Stimulated activated CD4-positive, alpha-beta T cell treated with anti-CD3 and anti-CD28 coated beads, Interleukin-1b, Interleukin-23, amount 100 ng/mL, for 1 hour (primary cell): ENCODE measurements at regions not wholly inside any gene's neighbourhood (a gene's known extent, or its start where the extent isn't known, plus 50 kb on each side); places are given as distances from the start of the nearest gene placed in this dataset.

Experiments used
- DNase-seq, 2 donors: peaks; one replicate each; pipeline ENCODE4 v3.0.0-alpha.2; 2020; ENCODE audit warnings: low read depth in 2 of 2

GRCh38 chr3:29050155-29050554, 230.7 kb upstream of the RBMS3 start:
- no peak for DNase-seq

- no peak for DNase-seq
These were observed 223.5 kb upstream of the RBMS3 start for GRCh38 chr3:29057326-29057725.

GRCh38 chr3:29064085-29064484, 216.8 kb upstream of the RBMS3 start:
- DNase-seq = no peak

- DNase-seq = no peak
These were observed 215.6 kb upstream of the RBMS3 start for GRCh38 chr3:29065211-29065785.

GRCh38 chr3:29067007-29067406, 213.9 kb upstream of the RBMS3 start:
- DNase-seq = no peak

GRCh38 chr3:29070959-29071634, 209.8 kb upstream of the RBMS3 start:
- DNase-seq = no peak

- DNase-seq = no peak
These were observed 208.3 kb upstream of the RBMS3 start for GRCh38 chr3:29072611-29073010.

GRCh38 chr3:29077356-29077755, 203.5 kb upstream of the RBMS3 start:
- no peak for DNase-seq

- no peak for DNase-seq
These were observed 201.5 kb upstream of the RBMS3 start for GRCh38 chr3:29079358-29079757.

- DNase-seq = no peak
These were observed 199.9 kb upstream of the RBMS3 start for GRCh38 chr3:29080967-29081366.

GRCh38 chr3:29083081-29083480, 197.8 kb upstream of the RBMS3 start:
- no peak for DNase-seq

GRCh38 chr3:29083676-29084075, 197.2 kb upstream of the RBMS3 start:
- DNase-seq = no peak

- no peak for DNase-seq
These were observed 192.3 kb upstream of the RBMS3 start for GRCh38 chr3:29088579-29088978.

- no peak for DNase-seq
These were observed 189.8 kb upstream of the RBMS3 start for GRCh38 chr3:29090912-29091597.

GRCh38 chr3:29091599-29092189, 189.2 kb upstream of the RBMS3 start:
- DNase-seq = no peak

- no peak for DNase-seq
These were observed 188.5 kb upstream of the RBMS3 start for GRCh38 chr3:29092348-29092747.

- no peak for DNase-seq
These were observed 181.6 kb upstream of the RBMS3 start for GRCh38 chr3:29099296-29099695.

- DNase-seq = no peak
These were observed 181.1 kb upstream of the RBMS3 start for GRCh38 chr3:29099775-29100174.

GRCh38 chr3:29100292-29100691, 180.6 kb upstream of the RBMS3 start:
- no peak for DNase-seq

GRCh38 chr3:29128001-29128400, 152.9 kb upstream of the RBMS3 start:
- no peak for DNase-seq

- DNase-seq = no peak
These were observed 143.3 kb upstream of the RBMS3 start for GRCh38 chr3:29137601-29138000.

- no peak for DNase-seq
These were observed 142.7 kb upstream of the RBMS3 start for GRCh38 chr3:29138171-29138570.

- no peak for DNase-seq
These were observed 140.2 kb upstream of the RBMS3 start for GRCh38 chr3:29140666-29141065.
